SJSA1 (cell line): ENCODE measurements at regions not wholly inside any gene's neighbourhood (a gene's known extent, or its start where the extent isn't known, plus 50 kb on each side); places are given as distances from the start of the nearest gene placed in this dataset.

Experiments used
- DNase-seq, 2 experiments: peaks; one replicate each; pipeline ENCODE4 v3.0.0-alpha.2; 2015 to 2020; ENCODE audit warnings: low spot score in 2 of 2, low read depth in 1 of 2
- H3K27ac ChIP-seq: fragments of 250-450 bp; sonication (Bioruptor Pico); 2 replicates; pipeline ENCODE4 v1.5.1; 2020; ENCODE audit warnings: mild to moderate bottlenecking, moderate library complexity
- H3K27me3 ChIP-seq: fragments of 250-450 bp; sonication (Bioruptor Pico); replicated peaks from 2 replicates; pipeline ENCODE4 v1.5.1; 2020; ENCODE audit warnings: mild to moderate bottlenecking, moderate library complexity
- H3K36me3 ChIP-seq: fragments of 250-450 bp; sonication (Bioruptor Pico); 2 replicates; pipeline ENCODE4 v1.5.1; 2020; ENCODE audit warnings: mild to moderate bottlenecking
- H3K4me1 ChIP-seq: fragments of 250-450 bp; sonication (Bioruptor Pico); replicated peaks from 2 replicates; pipeline ENCODE4 v1.6.1; 2021; ENCODE audit warnings: mild to moderate bottlenecking
- H3K4me3 ChIP-seq: fragments of 250-450 bp; sonication (Bioruptor Pico); 2 replicates; pipeline ENCODE4 v1.5.1; 2020; ENCODE audit warnings: mild to moderate bottlenecking
- H3K9me3 ChIP-seq: fragments of 250-450 bp; sonication (Bioruptor Pico); replicated peaks from 2 replicates; pipeline ENCODE4 v1.5.1; 2020; ENCODE audit warnings: mild to moderate bottlenecking

DNA sequence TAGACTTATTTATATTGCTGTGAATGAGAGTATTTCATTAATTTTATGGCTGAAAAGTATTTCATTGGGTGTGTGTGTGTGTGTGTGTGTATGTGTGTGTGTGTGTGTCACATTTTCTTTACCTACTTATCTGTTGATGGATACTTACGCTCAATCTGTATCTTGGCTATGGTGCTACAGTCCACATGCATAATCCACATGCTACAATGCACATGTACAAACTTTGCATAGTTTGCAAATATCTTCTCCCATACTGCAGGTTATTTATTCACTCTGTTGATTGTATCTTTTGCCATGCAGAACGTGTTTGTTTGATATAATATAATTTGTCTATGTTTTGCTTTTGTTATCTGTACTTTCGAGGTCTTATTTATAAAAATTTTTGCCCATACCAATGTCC is 167.8 kb downstream of the RAB28 start:
- Histone ChIP-seq H3K9me3 (no peaks in the 10 kb centered on the region), H3K4me1 (no peaks in the 10 kb centered on the region), H3K27ac (no peak overlapping the region), H3K4me3 (no peak overlapping the region), H3K36me3 (no peaks in the 10 kb centered on the region), H3K27me3 (no peaks in the 10 kb centered on the region)
- DNase-seq, result no peak

GRCh38 chr4:13313856-13314255 is 170.3 kb downstream of the RAB28 start:
- Histone ChIP-seq H3K36me3 (no peaks in the 10 kb centered on the region), H3K27me3 (no peaks in the 10 kb centered on the region), H3K9me3 (no peaks in the 10 kb centered on the region), H3K4me3 (no peak overlapping the region), H3K27ac (no peak overlapping the region), H3K4me1 (no peaks in the 10 kb centered on the region)
- DNase-seq, result no peak

- Histone ChIP-seq H3K4me3 (no peak overlapping the region), H3K27ac (no peak overlapping the region)
Measured at GRCh38 chr4:13312264-13312663, 171.9 kb downstream of the RAB28 start.

GRCh38 chr4:13309751-13310150 is 174.4 kb downstream of the RAB28 start:
- no peaks in the 10 kb centered on the region for H3K27me3 ChIP-seq
- H3K9me3 ChIP-seq, result 0 out of 2 replicates have a peak, but pooled peaks cover 3% of the 10 kb centered on the region
- no peaks in the 10 kb centered on the region for H3K4me1 ChIP-seq
- DNase-seq, result peak in 1 of 2 experiments; percentile 49
- no peak overlapping the region for H3K27ac ChIP-seq
- no peak overlapping the region for H3K4me3 ChIP-seq
- no peaks in the 10 kb centered on the region for H3K36me3 ChIP-seq

More at GRCh38 chr4:13312264-13312663, 171.9 kb downstream of the RAB28 start:
- no peaks in the 10 kb centered on the region for H3K4me1 ChIP-seq
- DNase-seq, result no peak
- H3K9me3 ChIP-seq, result no peaks in the 10 kb centered on the region
- H3K36me3 ChIP-seq, result no peaks in the 10 kb centered on the region
- H3K27me3 ChIP-seq, result no peaks in the 10 kb centered on the region

DNA sequence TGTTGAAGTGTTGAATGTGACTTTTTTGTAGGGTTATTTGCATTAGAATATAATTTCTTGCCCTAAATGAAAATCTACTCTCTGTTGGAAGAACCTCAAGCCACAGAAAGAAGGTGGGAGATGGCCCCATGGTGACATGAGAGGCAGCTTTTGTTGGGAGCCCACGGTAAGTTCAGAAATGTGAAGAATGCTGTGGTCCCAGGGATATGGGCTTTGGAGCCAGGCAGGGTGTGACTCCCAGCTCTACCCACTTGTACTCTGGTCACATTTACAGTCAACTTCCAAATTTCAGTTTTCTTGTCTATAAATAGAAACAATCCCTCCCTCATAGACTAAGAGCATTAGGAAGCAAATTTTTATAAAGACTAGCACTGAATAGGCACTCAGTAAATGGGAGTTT is 177.8 kb downstream of the RAB28 start:
- Histone ChIP-seq H3K27ac (no peak overlapping the region), H3K4me1 (no peaks in the 10 kb centered on the region), H3K9me3 (peaks cover 7% of the 10 kb centered on the region), H3K27me3 (no peaks in the 10 kb centered on the region), H3K36me3 (no peaks in the 10 kb centered on the region), H3K4me3 (no peak overlapping the region)
- peak in 1 of 2 experiments; percentile 38 for DNase-seq

DNA sequence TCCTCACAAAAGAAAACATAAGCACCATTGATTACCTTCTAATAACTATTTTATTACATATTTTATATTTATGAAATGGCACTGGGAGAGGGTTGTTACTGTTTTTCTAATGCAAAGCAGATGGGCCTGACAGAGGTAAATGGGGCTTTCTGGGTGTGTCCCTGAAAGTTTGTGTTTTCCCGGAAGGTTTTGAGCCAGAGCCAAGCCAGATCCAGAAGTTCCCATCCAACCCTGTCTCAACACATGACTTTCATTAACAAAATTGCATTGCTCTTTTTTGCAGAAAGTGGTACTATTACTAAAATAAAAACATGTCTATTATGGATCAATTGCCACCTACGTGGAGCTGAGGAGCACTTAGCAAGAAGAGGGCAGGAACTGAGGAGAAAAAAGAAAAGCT is 181.3 kb downstream of the RAB28 start:
- Histone ChIP-seq H3K27ac (no peak overlapping the region), H3K36me3 (no peaks in the 10 kb centered on the region)
- no peak for DNase-seq

GRCh38 chr4:13299343-13299742 is 184.8 kb downstream of the RAB28 start:
- H3K27me3 ChIP-seq, result no peaks in the 10 kb centered on the region
- H3K9me3 ChIP-seq, result peaks cover 29% of the 10 kb centered on the region
- H3K4me3 ChIP-seq, result no peak overlapping the region
- DNase-seq, result no peak
- H3K4me1 ChIP-seq, result no peaks in the 10 kb centered on the region
- H3K27ac ChIP-seq, result no peak overlapping the region
- H3K36me3 ChIP-seq, result no peaks in the 10 kb centered on the region

More for the DNA sequence above, 181.3 kb downstream of the RAB28 start:
- Histone ChIP-seq H3K4me1 (no peaks in the 10 kb centered on the region), H3K9me3 (peaks cover 27% of the 10 kb centered on the region), H3K4me3 (no peak overlapping the region), H3K27me3 (no peaks in the 10 kb centered on the region)

GRCh38 chr4:13298655-13299054 is 185.5 kb downstream of the RAB28 start:
- Histone ChIP-seq H3K4me1 (no peaks in the 10 kb centered on the region), H3K9me3 (peaks cover 29% of the 10 kb centered on the region), H3K36me3 (no peaks in the 10 kb centered on the region), H3K27ac (no peak overlapping the region), H3K27me3 (no peaks in the 10 kb centered on the region), H3K4me3 (no peak overlapping the region)
- DNase-seq, result peak in 1 of 2 experiments; percentile 50

GRCh38 chr4:13296986-13297385 is 187.2 kb downstream of the RAB28 start:
- no peaks in the 10 kb centered on the region for H3K27me3 ChIP-seq
- H3K4me1 ChIP-seq, result no peaks in the 10 kb centered on the region
- peaks cover 29% of the 10 kb centered on the region for H3K9me3 ChIP-seq
- no peak overlapping the region for H3K4me3 ChIP-seq
- DNase-seq, result no peak
- H3K36me3 ChIP-seq, result no peaks in the 10 kb centered on the region
- H3K27ac ChIP-seq, result no peak overlapping the region

GRCh38 chr4:13294961-13295605 is 189.1 kb downstream of the RAB28 start:
- no peaks in the 10 kb centered on the region for H3K27me3 ChIP-seq
- H3K36me3 ChIP-seq, result no peaks in the 10 kb centered on the region
- H3K4me1 ChIP-seq, result no peaks in the 10 kb centered on the region
- no peak overlapping the region for H3K27ac ChIP-seq
- H3K4me3 ChIP-seq, result no peak overlapping the region
- DNase-seq, result no peak
- H3K9me3 ChIP-seq, result peaks cover 12% of the 10 kb centered on the region; the same call in 1 of the 2 replicates

GRCh38 chr4:13292372-13292771 is 191.8 kb downstream of the RAB28 start:
- no peaks in the 10 kb centered on the region for H3K36me3 ChIP-seq
- no peaks in the 10 kb centered on the region for H3K27me3 ChIP-seq
- no peak overlapping the region for H3K4me3 ChIP-seq
- H3K4me1 ChIP-seq, result no peaks in the 10 kb centered on the region
- H3K9me3 ChIP-seq, result peaks cover 10% of the 10 kb centered on the region; the same call in 1 of the 2 replicates
- DNase-seq, result no peak
- no peak overlapping the region for H3K27ac ChIP-seq

- Histone ChIP-seq H3K9me3 (peaks cover 5% of the 10 kb centered on the region), H3K36me3 (no peaks in the 10 kb centered on the region), H3K4me3 (no peak overlapping the region), H3K27ac (no peak overlapping the region), H3K4me1 (no peaks in the 10 kb centered on the region), H3K27me3 (no peaks in the 10 kb centered on the region)
- DNase-seq, result no peak
Measured at GRCh38 chr4:13289391-13289790, 194.7 kb downstream of the RAB28 start.

GRCh38 chr4:13285336-13285735 is 198.8 kb downstream of the RAB28 start:
- no peak overlapping the region for H3K4me3 ChIP-seq

GRCh38 chr4:13284932-13285331 is 199.2 kb downstream of the RAB28 start:
- H3K4me1 ChIP-seq, result no peaks in the 10 kb centered on the region
- H3K27ac ChIP-seq, result no peak overlapping the region
- H3K27me3 ChIP-seq, result no peaks in the 10 kb centered on the region; the same call in 1 of the 2 replicates
- no peak for DNase-seq
- no peaks in the 10 kb centered on the region for H3K36me3 ChIP-seq
- H3K9me3 ChIP-seq, result peaks cover 6% of the 10 kb centered on the region
- H3K4me3 ChIP-seq, result no peak overlapping the region

More at GRCh38 chr4:13285336-13285735, 198.8 kb downstream of the RAB28 start:
- Histone ChIP-seq H3K9me3 (peaks cover 6% of the 10 kb centered on the region), H3K27ac (no peak overlapping the region), H3K4me1 (no peaks in the 10 kb centered on the region), H3K27me3 (no peaks in the 10 kb centered on the region; the same call in 1 of the 2 replicates), H3K36me3 (no peaks in the 10 kb centered on the region)
- no peak for DNase-seq

GRCh38 chr4:13276357-13276756 is 207.8 kb downstream of the RAB28 start:
- Histone ChIP-seq H3K36me3 (no peaks in the 10 kb centered on the region), H3K4me1 (no peaks in the 10 kb centered on the region), H3K27ac (no peak overlapping the region), H3K9me3 (peaks cover 15% of the 10 kb centered on the region), H3K4me3 (no peak overlapping the region), H3K27me3 (no peaks in the 10 kb centered on the region; the same call in 1 of the 2 replicates)
- no peak for DNase-seq
